ENCODE measurements at regions not wholly inside any gene's neighbourhood (a gene's known extent, or its start where the extent isn't known, plus 50 kb on each side); places are given as distances from the start of the nearest gene placed in this dataset.

- Mint-ChIP-seq H3K36me3 (peaks cover 18% of the 10 kb centered on the region), H3K27me3 (ENCODE audit: low read depth in 2 of 2) (no peaks in the 10 kb centered on the region), H3K9me3 (peaks cover 11 to 14% of the 10 kb centered on the region in 2 donors), H3K27ac (no peak overlapping the region), H3K4me1 (no peaks in the 10 kb centered on the region), H3K4me3 (no peak overlapping the region)
- Histone ChIP-seq H3K27me3 (ENCODE audit: control insufficient read depth, insufficient read depth, low read length) (no peaks in the 10 kb centered on the region), H3K4me1 (ENCODE audit: control insufficient read depth, insufficient read depth, low read length) (no peaks in the 10 kb centered on the region), H3K36me3 (ENCODE audit: control insufficient read depth, insufficient read depth, low read length) (no peaks in the 10 kb centered on the region), H3K27ac (ENCODE audit: low read length) (no peak overlapping the region), H3K4me3 (ENCODE audit: low read length) (no peak overlapping the region), H3K9me3 (ENCODE audit: control insufficient read depth, insufficient read depth, low read length) (peaks cover 10% of the 10 kb centered on the region)
- ATAC-seq (no peak), DNase-seq (no peak)
- TF ChIP-seq CTCF (IDR thresholded peaks at IDR 0.05) = no peak
- intact Hi-C loops (cut with micrococcal nuclease) = no loop called here
Measured at GRCh38 chr14:39884091-39884490, 451.9 kb upstream of the FBXO33 start.

- intact Hi-C loops (cut with micrococcal nuclease) = no loop called here
- H3K27ac ChIP-seq (ENCODE audit: low read length) = no peak overlapping the region
- Mint-ChIP-seq H3K27ac (no peak overlapping the region), H3K27me3 (ENCODE audit: low read depth in 2 of 2) (no peaks in the 10 kb centered on the region), H3K9me3 (peaks cover 2 to 9% of the 10 kb centered on the region in 2 donors), H3K36me3 (no peaks in the 10 kb centered on the region), H3K4me1 (no peaks in the 10 kb centered on the region), H3K4me3 (no peak overlapping the region)
- WGBS (ENCODE audit: insufficient coverage) = no CpG with 5 or more reads among the region's 1 CpG
- H3K36me3 ChIP-seq (ENCODE audit: control insufficient read depth, insufficient read depth, low read length) = no peaks in the 10 kb centered on the region
- ATAC-seq (no peak), DNase-seq (no peak)
- H3K27me3 ChIP-seq (ENCODE audit: control insufficient read depth, insufficient read depth, low read length) = no peaks in the 10 kb centered on the region
- H3K9me3 ChIP-seq (ENCODE audit: control insufficient read depth, insufficient read depth, low read length) = peaks cover 2% of the 10 kb centered on the region
- H3K4me3 ChIP-seq (ENCODE audit: low read length) = no peak overlapping the region
- no peaks in the 10 kb centered on the region for H3K4me1 ChIP-seq (ENCODE audit: control insufficient read depth, insufficient read depth, low read length)
- TF ChIP-seq CTCF (IDR thresholded peaks at IDR 0.05) = no peak
Measured at GRCh38 chr14:39880965-39881364, 448.7 kb upstream of the FBXO33 start.

- no peaks in the 10 kb centered on the region for H3K4me1 Mint-ChIP-seq
- H3K4me3 ChIP-seq (ENCODE audit: low read length) = no peak overlapping the region
- H3K9me3 ChIP-seq (ENCODE audit: control insufficient read depth, insufficient read depth, low read length) = no peaks in the 10 kb centered on the region
- intact Hi-C loops (cut with micrococcal nuclease) = no loop called here
- no peak overlapping the region for H3K4me3 Mint-ChIP-seq
- no peaks in the 10 kb centered on the region for H3K27me3 ChIP-seq (ENCODE audit: control insufficient read depth, insufficient read depth, low read length)
- DNase-seq = no peak
- no peaks in the 10 kb centered on the region for H3K4me1 ChIP-seq (ENCODE audit: control insufficient read depth, insufficient read depth, low read length)
- no peaks in the 10 kb centered on the region for H3K27me3 Mint-ChIP-seq (ENCODE audit: low read depth in 2 of 2)
- no CpG with 5 or more reads among the region's 1 CpG for WGBS (ENCODE audit: insufficient coverage)
- no peak for TF ChIP-seq CTCF (IDR thresholded peaks at IDR 0.05)
- no peaks in the 10 kb centered on the region for H3K36me3 Mint-ChIP-seq
- H3K36me3 ChIP-seq (ENCODE audit: control insufficient read depth, insufficient read depth, low read length) = no peaks in the 10 kb centered on the region
- no peak overlapping the region for H3K27ac Mint-ChIP-seq
- no peak overlapping the region for H3K27ac ChIP-seq (ENCODE audit: low read length)
- ATAC-seq = no peak
- H3K9me3 Mint-ChIP-seq = peaks cover 2 to 15% of the 10 kb centered on the region in 2 donors
Measured at GRCh38 chr14:39880106-39880695, 448.0 kb upstream of the FBXO33 start.

DNA sequence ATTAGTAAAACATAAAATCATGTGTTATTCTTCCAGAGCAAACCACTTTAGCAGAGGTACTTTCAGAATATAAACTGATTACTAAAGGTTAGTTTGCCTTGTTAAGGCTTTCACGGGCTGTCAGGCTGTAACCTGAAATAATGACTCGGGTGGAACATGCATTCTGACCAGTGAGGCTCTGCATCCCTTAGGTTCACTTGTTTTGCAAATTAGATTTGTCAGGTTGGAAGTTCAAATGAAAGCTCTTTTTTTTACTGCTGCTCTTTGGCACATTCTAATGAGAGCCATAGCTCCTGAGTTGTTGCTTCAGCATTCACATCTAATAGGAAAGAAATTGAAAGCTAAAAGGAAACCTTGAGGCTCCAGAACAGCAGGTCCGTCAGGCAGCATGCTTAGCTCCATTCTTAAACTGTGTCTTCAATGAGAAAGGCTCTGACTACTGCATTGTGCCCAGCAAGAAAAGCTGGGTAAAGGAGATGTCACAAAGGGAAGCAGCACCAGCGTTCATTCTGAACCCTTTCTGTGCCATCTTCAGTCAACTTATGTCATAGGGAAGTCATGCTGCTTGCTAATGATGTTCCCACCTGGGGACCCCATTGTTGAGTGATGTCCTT is 445.5 kb upstream of the FBXO33 start:
- no peak overlapping the region for H3K27ac ChIP-seq (ENCODE audit: low read length)
- 67% methylated on average over 4 of the region's 4 CpGs for whole genome bisulfite sequencing (ENCODE audit: insufficient coverage)
- H3K4me3 Mint-ChIP-seq = no peak overlapping the region

More for the DNA sequence above, 445.5 kb upstream of the FBXO33 start:
- ATAC-seq = no peak
- Mint-ChIP-seq H3K27ac (no peak overlapping the region), H3K27me3 (ENCODE audit: low read depth in 2 of 2) (no peaks in the 10 kb centered on the region), H3K9me3 (peaks cover 0 to 10% of the 10 kb centered on the region in 2 donors), H3K4me1 (no peaks in the 10 kb centered on the region), H3K36me3 (no peaks in the 10 kb centered on the region)
- no peaks in the 10 kb centered on the region for H3K4me1 ChIP-seq (ENCODE audit: control insufficient read depth, insufficient read depth, low read length)
- H3K9me3 ChIP-seq (ENCODE audit: control insufficient read depth, insufficient read depth, low read length) = no peaks in the 10 kb centered on the region
- H3K4me3 ChIP-seq (ENCODE audit: low read length) = no peak overlapping the region
- intact Hi-C loops (cut with micrococcal nuclease) = no loop called here
- no peak for DNase-seq
- no peaks in the 10 kb centered on the region for H3K27me3 ChIP-seq (ENCODE audit: control insufficient read depth, insufficient read depth, low read length)
- H3K36me3 ChIP-seq (ENCODE audit: control insufficient read depth, insufficient read depth, low read length) = no peaks in the 10 kb centered on the region
- TF ChIP-seq CTCF (IDR thresholded peaks at IDR 0.05) = no peak
